ENCODE measurements at regions not wholly inside any gene's neighbourhood (a gene's known extent, or its start where the extent isn't known, plus 50 kb on each side); places are given as distances from the start of the nearest gene placed in this dataset.
A peak's percentile ranks its signal among the peaks of the same experiment; 100 is the strongest.
"Not testable (repeated sequence)": the region's sequence is repeated elsewhere in the genome, so short reads cannot be mapped to it uniquely, and the experiment has no call there.

DNA sequence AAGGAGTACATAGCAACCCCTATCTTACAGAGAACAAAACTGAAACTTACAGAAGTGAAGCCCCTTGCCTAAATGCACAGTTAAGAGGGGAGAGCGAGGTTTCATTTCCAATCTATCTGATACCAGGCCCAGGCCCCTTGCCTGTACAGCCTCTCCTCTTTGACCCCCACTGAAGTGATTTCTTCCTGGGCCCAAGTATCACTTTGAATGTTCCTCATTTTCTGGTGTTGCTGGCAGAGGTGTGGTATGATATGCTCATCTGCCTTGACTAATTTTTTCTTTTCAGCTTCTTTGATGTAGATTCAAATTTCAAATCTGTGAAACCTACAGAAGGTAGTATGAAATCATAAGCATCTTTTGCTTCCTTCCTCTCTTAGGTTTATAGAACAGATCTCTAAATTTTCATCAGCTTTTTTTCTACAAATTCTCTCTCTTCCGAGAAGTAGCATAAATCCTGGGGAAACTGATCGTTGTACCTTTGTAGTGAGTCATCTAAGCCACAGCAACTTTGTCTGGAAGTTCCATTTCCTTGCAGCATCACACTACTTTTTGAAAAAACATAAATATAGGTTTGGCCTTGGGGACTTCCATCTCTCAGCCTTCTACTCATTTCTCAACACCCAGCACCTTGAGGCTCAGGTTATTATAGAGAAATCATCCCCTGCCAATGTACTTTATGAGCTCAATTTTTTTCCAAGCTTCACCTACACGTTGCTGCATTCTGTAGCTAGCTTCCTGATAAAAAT, 402.4 kb upstream of the PTGER4 start:
- DNase-seq: no peak

DNA sequence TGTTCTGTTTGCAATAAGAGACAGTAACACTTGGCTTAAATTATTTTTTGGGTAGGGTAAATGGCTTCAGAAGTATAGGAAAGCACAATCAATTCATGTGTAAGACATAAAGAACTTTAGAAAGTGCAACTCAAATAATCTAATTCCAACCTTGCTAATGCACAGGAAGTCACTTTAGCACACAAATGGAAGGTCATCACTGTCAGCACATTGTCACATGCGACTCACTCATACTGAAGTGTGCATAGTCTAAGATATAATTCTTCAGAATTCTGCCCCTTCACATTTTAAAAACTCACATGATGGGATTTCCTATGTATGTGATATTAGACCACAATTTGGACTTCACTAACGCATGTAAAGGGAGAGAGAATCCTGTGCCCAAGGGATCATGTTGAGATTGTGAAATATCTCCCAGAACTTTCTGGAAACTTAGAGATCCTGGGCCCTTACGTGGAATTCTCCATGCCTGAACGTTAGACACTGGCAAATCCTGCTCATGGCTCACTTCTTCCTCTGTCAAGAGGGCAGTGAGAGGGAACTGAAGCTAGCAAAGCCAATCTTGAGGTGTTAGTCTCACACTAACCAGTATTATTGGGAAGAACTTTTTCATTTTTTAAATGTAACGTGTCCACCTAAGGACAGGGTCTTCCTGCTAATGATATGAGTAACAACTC, 403.2 kb upstream of the PTGER4 start:
- no peak for DNase-seq

DNA sequence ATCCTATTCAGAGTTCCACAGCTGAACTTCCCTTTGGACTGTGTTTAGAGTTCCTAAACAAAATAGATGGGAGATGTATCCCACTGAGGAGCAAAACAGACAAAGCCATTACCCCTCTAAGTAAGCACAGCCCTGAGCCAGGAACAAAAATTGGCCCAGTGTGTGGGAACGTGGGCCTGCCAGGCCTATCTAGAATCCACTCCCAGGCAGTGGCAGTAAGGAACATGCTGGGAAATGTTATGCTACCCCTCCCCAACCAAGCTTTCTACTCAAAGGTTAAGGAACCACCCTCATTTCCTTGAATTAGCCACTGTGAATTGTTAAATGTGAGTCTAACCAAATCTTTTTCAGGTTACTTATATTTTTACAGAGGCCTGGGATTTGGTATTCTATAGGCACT, 405.1 kb upstream of the PTGER4 start:
- no peak for DNase-seq

DNA sequence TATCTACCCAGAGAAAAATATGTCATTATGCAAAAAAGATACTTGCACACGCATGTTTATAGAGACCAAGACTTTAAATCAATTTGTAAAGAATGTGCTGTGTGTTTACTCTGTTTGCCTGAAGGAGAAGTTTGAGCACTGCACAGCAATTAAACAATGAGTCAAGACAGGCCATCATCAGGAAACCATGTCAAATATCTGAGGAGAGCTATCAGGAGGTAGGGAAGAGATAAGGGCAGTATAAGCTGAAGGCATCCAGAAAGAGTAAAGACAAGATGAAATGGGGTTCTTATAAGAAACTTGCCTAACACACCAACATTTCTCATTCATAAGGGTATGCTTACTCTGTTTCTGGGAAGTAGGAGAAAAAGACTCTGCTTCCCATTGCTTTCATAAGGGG, 405.8 kb upstream of the PTGER4 start:
- DNase-seq: no peak

DNA sequence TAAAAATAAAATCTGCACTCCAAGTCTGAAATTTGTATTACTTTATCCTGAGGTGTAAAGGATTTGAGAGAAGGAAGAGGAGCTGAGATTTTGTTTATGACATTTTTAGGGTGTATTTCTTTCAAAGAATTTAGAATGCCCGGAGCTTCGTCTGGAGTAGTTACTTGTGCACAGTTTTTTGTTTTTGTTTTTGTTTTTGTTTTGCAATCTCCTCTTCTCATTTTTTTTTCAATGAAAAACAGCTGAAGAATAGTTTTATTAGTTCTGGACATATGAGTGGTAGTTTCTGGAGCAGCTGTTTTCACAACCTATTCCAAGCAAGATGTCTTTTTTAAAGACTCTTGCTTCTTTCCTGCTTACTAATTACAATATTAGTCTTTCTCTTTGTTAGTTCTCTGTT, 408.2 kb upstream of the PTGER4 start:
- DNase-seq: no peak

DNA sequence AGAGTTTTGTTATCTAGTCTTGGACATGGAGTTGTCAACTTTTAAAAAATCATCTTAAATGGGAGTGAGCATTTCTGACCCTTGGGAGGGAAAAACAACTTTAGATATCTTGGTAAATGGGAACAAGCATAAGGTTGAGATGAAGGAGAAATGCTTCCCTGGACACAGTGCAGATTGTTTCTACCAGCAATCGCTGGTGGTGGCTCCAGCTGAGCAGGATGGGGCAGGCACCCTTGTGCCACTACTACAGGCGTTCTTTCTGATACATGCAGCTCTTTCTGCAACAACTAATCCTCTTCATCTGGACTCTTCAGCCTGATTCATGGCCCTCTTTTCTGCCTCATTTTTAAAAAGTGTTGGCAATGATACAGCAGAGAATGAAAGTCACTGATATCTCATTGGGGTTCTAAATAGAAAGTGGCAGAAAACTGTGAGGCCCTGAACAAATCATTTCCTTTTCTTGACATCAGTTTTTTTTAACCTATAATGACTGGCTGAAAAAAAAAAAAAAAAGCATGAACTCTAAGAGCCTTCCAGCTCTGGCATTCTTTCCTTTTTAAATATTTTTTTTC, 409.4 kb upstream of the PTGER4 start:
- DNase-seq: no peak

DNA sequence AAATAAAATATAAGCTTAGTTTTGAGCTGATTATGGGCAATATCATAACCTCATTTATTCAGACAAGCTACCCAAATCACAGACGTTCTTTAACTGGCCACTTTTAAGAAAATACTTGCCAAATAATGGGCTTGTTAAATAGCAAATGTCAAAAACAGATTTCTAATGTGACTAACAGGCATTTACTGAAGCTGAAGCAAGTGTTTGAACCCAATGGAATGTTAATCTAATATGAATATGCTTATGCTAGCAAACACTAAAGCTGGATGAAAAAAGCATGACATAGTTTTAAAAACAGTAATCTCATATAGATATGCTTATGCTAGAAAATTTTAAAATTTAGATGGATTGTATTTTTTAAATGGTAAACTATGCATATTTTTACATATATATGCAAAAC, 411.6 kb upstream of the PTGER4 start:
- no peak for DNase-seq

DNA sequence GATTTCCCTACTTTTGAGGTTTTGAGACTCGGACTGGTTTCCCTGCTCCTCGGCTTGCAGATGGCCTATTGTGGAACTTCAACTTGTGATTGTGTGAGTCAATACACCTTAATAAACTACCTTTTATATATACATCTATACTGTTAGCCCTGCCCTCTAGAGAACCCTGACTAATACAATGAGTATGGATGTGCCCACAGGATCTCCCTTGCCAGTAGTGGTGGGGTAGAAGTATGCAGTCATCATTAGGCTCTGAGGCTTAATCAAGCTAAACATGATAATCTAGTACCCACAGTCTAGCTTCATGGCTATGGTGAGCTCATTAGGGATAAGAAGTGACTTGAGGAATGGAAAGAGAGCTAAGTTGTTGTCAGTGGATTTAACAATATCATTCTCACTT, 412.8 kb upstream of the PTGER4 start:
- no peak for DNase-seq

DNA sequence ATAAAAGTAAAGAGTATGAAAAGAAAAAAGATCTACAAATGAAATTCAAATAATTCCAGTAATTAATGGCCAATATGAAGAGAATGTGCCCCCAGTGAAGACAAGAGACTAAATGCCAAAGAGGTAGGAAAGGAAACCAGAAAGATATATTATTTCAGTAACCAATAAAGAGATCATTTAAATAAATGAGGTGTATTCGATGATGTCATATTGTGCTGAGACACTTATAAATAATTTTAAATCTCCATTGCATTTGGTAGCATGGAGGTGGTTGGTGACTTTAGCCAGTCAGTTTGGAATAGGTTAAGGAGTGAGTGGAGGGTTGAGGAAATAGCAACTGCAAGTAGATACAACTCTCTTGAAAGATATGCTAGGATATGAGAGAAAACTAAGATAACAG, 417.7 kb upstream of the PTGER4 start:
- no peak for DNase-seq

DNA sequence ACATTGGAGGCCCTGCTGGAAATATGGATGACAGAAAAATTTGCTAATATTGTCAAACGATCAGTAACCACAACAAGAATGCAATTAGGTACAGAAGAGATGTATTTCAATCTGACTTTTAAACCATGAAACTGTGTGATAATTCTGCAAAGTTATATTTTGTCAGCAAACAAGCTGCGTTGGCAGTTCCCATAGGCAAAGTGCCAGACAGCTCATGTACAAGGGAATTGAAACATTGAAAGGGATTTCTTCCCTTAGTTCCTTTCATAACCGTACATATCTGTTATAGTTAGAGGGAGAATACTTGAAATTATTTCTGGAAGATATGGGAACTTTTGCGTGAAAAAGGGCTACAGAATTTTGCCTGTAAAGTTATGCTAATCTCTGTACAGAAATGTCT, 419.4 kb upstream of the PTGER4 start:
- DNase-seq: no peak

DNA sequence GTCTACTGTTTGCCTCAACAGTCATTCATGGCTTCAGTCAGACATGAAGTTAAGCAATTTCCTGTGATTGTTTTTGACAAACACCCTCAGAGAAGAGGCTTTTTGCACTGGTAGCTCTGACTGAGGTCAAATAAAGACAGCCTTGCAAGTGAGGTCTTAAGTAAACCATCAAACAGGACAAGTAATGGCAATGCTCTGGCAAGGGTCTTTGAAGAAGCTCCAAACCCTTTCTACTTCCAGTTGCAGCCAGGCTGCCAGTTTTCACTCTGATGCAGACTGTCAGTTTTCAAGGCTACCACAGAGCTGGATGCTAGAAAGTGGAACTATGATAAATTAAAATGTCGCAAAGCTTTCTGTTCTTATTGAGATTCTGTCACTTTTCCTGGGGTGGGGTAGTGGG, 421.5 kb upstream of the PTGER4 start:
- DNase-seq: peak; percentile 75

DNA sequence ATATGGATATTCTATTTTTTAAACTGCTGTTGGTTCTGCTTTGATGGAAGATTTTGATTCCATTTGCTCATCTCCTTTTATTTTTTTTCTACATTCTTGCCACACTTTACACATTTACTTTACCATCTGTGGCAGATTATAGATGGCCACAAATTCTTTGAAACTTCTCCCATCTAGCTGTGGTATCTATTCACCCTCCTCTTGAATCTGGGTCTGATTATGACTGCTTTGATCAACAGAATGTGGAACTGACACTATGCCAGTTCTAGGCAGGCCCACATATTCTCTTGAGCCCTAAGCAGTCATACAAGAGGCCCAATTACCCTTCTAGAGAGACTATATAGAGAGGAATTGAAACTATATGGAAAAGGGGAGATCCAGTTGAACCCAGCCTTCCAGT, 439.0 kb upstream of the PTGER4 start:
- DNase-seq: no peak

DNA sequence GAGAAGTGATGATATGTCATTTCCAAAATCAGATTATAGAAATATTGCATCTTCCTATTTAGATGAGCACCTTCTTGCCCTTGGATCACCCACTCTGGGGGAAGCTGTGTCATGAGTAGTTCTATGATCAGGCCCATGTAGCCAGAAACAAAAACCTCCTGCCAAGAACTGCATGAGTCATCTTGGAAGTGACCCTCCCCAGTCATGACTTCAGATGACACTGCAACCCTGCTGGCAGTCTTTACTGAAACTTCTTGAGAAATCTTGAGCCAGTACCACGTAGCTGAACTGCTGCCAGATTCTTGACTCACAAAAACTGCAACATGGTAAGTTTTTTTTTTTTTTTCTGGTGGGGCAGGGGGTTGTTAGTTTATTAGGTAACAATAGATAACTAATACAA, 439.6 kb upstream of the PTGER4 start:
- DNase-seq: no peak

DNA sequence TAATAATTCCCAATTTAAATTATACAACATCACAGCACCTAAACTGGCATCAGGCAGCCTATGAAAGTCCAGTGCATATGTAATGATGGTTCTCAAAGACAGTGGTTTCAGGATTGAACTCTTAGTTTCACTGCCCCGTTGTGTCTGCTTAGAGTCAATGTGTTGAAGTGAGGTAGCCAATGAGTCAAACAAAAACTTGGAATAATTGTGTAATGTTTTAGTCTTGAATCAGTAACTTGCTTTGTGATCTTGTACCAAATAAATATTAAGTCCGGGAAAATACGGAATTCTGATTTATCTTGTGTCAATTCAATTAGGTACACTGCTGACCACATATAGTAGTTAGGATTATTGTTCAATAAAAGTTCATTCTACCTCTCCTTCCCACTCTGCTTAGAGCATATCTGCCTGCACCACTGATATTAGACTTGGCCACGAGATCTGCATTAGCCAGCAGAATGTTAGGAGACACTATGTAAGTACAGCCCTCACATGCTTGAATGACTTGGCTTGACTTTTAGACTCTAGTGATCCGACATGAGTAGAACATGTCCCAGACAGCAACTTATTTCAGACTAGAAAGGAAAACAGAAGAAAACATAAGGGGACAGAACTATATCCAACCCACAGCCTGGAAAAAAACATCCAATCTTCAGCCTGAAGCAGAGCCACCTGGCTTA, 441.5 kb upstream of the PTGER4 start:
- DNase-seq: no peak

DNA sequence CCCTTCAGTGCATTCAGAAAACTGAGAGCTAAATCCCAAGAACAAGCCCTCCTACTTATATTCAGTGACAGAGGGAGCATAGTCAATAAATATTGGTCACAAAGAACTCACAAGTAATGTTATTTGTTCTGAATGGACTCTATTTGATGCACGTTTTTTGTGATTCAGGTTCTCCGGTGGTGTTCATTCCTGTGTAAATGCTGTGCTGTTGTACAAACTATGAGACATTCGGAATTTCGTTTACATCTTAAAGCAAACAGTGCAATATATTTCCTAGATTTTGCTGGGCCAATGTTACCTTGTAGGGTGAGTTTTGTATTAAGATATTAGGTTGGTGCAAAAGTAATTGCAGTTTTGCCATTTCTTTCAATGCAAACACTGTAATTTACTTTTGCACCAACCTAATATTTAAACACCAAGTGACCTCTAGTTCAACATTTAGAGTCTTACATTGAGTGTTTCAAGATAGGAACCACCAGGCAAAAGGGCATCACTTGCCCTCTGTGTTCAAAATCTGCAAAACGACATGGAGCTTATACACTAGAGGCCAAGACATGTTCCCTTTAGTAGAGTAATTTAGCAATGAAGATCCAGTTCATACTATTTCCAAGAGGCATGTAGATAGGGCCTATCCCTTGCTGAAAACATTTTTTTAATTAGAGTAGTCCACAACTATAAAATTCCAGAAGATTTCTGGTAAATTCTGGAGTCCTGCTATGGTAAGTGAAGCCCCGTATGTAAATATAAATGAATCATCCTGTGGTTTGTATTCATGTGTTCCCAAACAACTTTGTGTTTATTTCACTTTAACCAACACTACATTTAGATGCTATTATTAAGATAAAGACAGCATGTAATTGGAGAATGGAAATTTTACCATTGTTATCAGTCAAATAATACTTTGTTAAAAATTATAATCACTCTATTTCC, 444.0 kb upstream of the PTGER4 start:
- DNase-seq: no peak

DNA sequence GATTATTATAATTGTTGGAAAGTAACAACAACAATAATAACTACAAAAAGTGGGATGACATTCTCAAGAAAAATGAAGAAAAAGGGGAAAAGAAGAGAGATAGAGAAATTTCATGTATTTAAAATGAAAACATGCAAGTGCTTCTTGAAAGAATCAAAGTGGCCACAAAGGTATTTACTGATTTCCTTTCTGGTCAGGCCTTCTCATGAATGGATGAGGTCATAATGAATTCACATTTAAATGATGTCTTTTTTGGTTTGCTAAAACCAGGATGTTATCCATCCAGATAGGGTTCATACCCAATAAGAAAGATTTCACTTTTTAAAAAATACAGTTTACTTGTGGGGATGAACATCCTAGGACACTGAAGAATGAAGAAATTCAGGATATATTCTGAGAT, 446.4 kb upstream of the PTGER4 start:
- peak; percentile 28 for DNase-seq

DNA sequence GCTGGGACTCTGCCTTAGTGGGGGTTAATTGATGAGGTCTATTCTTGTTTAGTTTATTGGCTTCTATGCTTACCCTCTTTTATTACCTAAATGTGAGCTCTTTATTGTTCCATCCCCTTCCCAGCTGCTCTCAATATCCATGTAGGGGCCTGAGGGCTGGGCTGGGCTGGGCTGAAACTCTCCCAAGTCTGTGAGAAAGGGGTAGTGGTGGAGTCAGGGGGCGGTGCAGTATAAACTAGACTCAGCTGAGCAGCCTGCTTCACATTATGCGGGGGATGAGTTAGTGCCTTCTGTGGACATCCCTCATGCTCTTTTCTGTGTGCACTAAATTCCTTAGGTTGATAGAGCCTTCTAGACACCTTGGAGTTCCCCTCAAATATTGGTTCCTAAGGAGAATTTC, 451.8 kb upstream of the PTGER4 start:
- DNase-seq: no peak

DNA sequence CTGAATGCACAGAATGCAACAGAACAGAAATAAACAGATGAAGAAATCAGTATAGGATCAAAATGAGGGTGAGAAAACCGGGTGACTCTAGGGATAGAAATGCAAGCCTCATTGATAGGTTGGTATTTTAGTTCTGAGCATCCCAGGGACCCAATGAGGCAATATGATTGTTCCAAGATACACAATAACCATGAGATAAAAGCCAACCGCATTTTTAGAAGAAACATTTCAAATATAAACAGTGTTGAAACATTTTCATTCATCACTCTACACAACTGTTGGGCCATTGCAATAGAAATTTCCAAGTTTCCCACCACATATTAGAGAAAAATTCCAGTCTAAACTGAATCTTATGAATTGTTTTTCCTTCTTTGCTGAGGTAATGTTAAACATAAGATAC, 452.3 kb upstream of the PTGER4 start:
- DNase-seq: no peak

DNA sequence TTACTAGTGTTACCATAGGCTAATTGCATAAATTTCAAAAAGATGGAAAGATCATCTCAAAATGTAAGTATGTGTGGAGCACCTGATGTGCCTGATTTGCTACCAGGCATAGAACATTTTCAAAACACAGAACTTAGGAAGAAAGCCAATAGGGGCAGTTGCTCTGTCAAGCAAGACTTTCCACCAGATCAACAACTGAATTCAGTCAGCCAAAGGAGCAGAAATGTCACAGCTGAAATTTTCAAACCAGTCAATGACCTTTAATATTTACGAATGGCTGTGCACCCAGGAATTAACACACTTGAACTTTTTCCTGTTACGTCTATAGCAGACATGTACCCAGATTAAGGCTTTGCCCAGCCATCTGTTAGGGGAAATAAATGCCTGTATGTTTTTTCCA, 452.8 kb upstream of the PTGER4 start:
- no peak for DNase-seq

DNA sequence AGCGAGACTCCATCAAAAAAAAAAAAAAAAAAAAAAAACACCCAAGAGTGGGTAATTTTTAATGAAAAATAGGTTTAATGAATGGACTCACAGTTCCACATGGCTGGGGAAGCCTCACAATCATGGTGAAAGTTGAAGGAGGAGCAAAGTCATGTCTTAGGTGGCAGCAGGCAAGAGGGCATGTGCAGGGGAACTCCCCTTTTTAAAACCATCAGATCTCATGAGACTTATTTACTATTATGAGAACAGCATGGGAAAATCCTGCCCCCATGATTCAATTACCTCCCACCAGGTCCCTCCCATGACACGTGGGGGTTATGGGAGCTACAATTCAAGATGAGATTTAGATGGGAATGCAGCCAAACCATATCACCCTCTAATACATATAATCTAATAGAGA, 454.6 kb upstream of the PTGER4 start:
- not testable (repeated sequence) for DNase-seq

DNA sequence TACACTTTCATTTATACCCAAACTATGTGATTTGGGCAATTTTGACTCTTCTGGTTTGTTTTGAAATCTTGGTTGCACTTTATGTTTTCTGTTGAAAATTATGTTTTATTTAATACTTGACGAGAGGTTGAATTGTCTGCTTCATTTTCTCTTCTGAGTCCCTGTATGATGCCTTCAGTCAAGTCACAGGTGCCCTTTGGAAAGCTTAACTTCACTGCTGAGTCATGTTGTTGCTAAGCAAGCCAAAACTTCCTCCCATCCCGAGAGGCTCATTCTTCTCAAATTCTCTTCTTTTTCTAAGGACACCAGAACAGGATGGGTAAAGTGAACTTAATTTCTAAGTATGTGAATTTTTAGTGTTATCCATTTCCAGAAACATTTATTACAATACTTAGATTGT, 455.3 kb upstream of the PTGER4 start:
- DNase-seq: peak; percentile 71

DNA sequence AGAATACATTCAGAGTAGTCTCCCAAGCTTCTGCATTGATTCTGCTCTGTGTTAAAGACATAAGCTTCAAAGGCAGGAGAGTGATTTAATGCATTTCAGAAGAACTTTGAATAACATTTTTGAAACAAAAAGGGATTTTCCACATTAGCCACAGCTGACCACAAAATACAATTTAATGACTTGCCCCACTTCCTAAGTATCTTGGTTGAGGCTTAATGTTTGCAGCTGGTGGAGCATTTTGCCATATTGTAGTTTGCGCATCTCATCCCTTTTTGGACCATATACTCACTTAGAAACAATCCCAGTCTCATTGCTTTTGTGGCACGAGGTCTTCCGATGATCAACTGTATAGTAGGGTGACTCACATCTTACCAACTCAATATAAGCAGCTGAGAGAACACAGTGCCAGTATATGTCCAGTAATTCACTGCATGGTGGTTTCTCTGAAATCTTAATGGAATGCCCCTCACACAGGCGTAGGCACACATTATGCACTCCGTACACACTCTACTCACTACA, 455.8 kb upstream of the PTGER4 start:
- DNase-seq: peak; percentile 82
